HG02852 (cell line): ENCODE measurements at regions not wholly inside any gene's neighbourhood (a gene's known extent, or its start where the extent isn't known, plus 50 kb on each side); places are given as distances from the start of the nearest gene placed in this dataset.

Source experiments
- ATAC-seq: cut with Tn5 transposase; IDR thresholded peaks from one replicate; pipeline ENCODE4 v1.9.1; 2021; ENCODE audit warnings: mild to moderate bottlenecking, moderate library complexity; ENCODE audit not compliant: unreplicated experiment

- ATAC-seq, result no peak
Observed at GRCh38 chr13:42658019-42658418, 84.1 kb downstream of the TNFSF11 start.

- ATAC-seq, result no peak
Observed at GRCh38 chr13:42660333-42660965, 86.5 kb downstream of the TNFSF11 start.

- no peak for ATAC-seq
Observed at GRCh38 chr13:42667638-42668037, 93.7 kb downstream of the TNFSF11 start.

- ATAC-seq, result no peak
Observed at GRCh38 chr13:42671502-42671901, 97.5 kb downstream of the TNFSF11 start.

GRCh38 chr13:42673677-42674076, 99.7 kb downstream of the TNFSF11 start:
- no peak for ATAC-seq

GRCh38 chr13:42680748-42681147, 100.6 kb upstream of the FAM216B start:
- no peak for ATAC-seq

GRCh38 chr13:42681326-42682100, 99.9 kb upstream of the FAM216B start:
- no peak for ATAC-seq

GRCh38 chr13:42684226-42684625, 97.2 kb upstream of the FAM216B start:
- ATAC-seq, result no peak

- no peak for ATAC-seq
Observed at GRCh38 chr13:42685751-42686150, 95.6 kb upstream of the FAM216B start.

GRCh38 chr13:42686165-42686564, 95.2 kb upstream of the FAM216B start:
- no peak for ATAC-seq

GRCh38 chr13:42688821-42689220, 92.6 kb upstream of the FAM216B start:
- no peak for ATAC-seq

GRCh38 chr13:42696191-42696590, 85.2 kb upstream of the FAM216B start:
- ATAC-seq, result no peak

- ATAC-seq, result no peak
Observed at GRCh38 chr13:42699912-42700311, 81.5 kb upstream of the FAM216B start.

- no peak for ATAC-seq
Observed at GRCh38 chr13:42702716-42703115, 78.7 kb upstream of the FAM216B start.

GRCh38 chr13:42703740-42704139, 77.6 kb upstream of the FAM216B start:
- no peak for ATAC-seq

- no peak for ATAC-seq
Observed at GRCh38 chr13:42706286-42706685, 75.1 kb upstream of the FAM216B start.

GRCh38 chr13:42707048-42707447, 74.3 kb upstream of the FAM216B start:
- ATAC-seq, result no peak

GRCh38 chr13:42707586-42707985, 73.8 kb upstream of the FAM216B start:
- ATAC-seq, result no peak

GRCh38 chr13:42708391-42708790, 73.0 kb upstream of the FAM216B start:
- no peak for ATAC-seq

- no peak for ATAC-seq
Observed at GRCh38 chr13:42709276-42709675, 72.1 kb upstream of the FAM216B start.

GRCh38 chr13:42715909-42716308, 65.5 kb upstream of the FAM216B start:
- ATAC-seq, result no peak

- ATAC-seq, result no peak
Observed at GRCh38 chr13:42717176-42717575, 64.2 kb upstream of the FAM216B start.
